GM23338 (cell line): ENCODE measurements at regions not wholly inside any gene's neighbourhood (a gene's known extent, or its start where the extent isn't known, plus 50 kb on each side); places are given as distances from the start of the nearest gene placed in this dataset.

ENCODE experiments used
- ATAC-seq: fragments of 200-7000 bp; cut with Tn5 transposase; 3 replicates; pipeline ENCODE4 v1.9.1; 2020
- DNase-seq: peaks from one replicate; pipeline ENCODE4 v3.0.0-alpha.2; 2015; ENCODE audit warnings: low spot score
- H2AFZ ChIP-seq: fragments of 200-600 bp; sonication (generic); 2 replicates; pipeline ENCODE4 v1.8.0; 2016; ENCODE audit warnings: antibody characterized with exemption, mild to moderate bottlenecking, moderate library complexity
- H3F3A ChIP-seq: fragments of 200-600 bp; sonication (generic); replicated peaks from 2 replicates; pipeline ENCODE4 v1.8.0; 2017; ENCODE audit warnings: antibody characterized with exemption, mixed run types, low read depth
- H3K27ac ChIP-seq: fragments of 200-600 bp; sonication (generic); 2 replicates; pipeline ENCODE4 v1.6.1; 2016; ENCODE audit warnings: low read depth
- H3K27me3 ChIP-seq: fragments of 200-600 bp; sonication (generic); 2 replicates; pipeline ENCODE4 v1.8.0; 2016; ENCODE audit warnings: mild to moderate bottlenecking, mixed run types, moderate library complexity; ENCODE audit not compliant: insufficient read depth
- H3K36me3 ChIP-seq: fragments of 200-600 bp; sonication (generic); 2 replicates; pipeline ENCODE4 v1.8.0; 2016; ENCODE audit warnings: mild to moderate bottlenecking; ENCODE audit not compliant: insufficient read depth
- H3K4me1 ChIP-seq: fragments of 200-600 bp; sonication (generic); 2 replicates; pipeline ENCODE4 v1.8.0; 2016; ENCODE audit warnings: mild to moderate bottlenecking, moderate library complexity; ENCODE audit not compliant: insufficient read depth
- H3K4me2 ChIP-seq: fragments of 200-600 bp; sonication (generic); 2 replicates; pipeline ENCODE4 v1.7.1; 2017; ENCODE audit warnings: mixed run types
- H3K4me3 ChIP-seq: fragments of 200-600 bp; sonication (generic); 2 replicates; pipeline ENCODE4 v1.6.1; 2016; ENCODE audit warnings: mixed run types
- H3K79me2 ChIP-seq: fragments of 200-600 bp; sonication (generic); replicated peaks from 2 replicates; pipeline ENCODE4 v1.8.0; 2017; ENCODE audit warnings: mild to moderate bottlenecking; ENCODE audit not compliant: insufficient read depth
- H3K9me2 ChIP-seq: fragments of 200-600 bp; sonication (generic); 2 replicates; pipeline ENCODE4 v1.8.0; 2017; ENCODE audit not compliant: insufficient read depth
- H4K20me1 ChIP-seq: fragments of 200-600 bp; sonication (generic); replicated peaks from 2 replicates; pipeline ENCODE4 v1.8.0; 2017; ENCODE audit warnings: mild to moderate bottlenecking; ENCODE audit not compliant: insufficient read depth
- H3K27ac Mint-ChIP-seq: 2 replicates; pipeline ENCODE4 v1.8.0; 2020; ENCODE audit warnings: inconsistent platforms, mild to moderate bottlenecking, moderate library complexity, mixed read lengths
- H3K27me3 Mint-ChIP-seq: 3 replicates; pipeline ENCODE4 v1.8.0; 2022; ENCODE audit warnings: low read depth, mild to moderate bottlenecking, moderate library complexity, mixed read lengths, inconsistent platforms; ENCODE audit not compliant: insufficient read depth, poor library complexity
- H3K36me3 Mint-ChIP-seq: 3 replicates; pipeline ENCODE4 v1.8.0; 2021; ENCODE audit warnings: low read depth, mild to moderate bottlenecking, inconsistent platforms, moderate library complexity, mixed read lengths
- H3K4me1 Mint-ChIP-seq: 3 replicates; pipeline ENCODE4 v1.8.0; 2020; ENCODE audit warnings: mild to moderate bottlenecking, inconsistent platforms, mixed read lengths
- H3K4me3 Mint-ChIP-seq: 3 replicates; pipeline ENCODE4 v1.8.0; 2021; ENCODE audit warnings: moderate library complexity, mild to moderate bottlenecking, inconsistent platforms, mixed read lengths
- H3K9me3 Mint-ChIP-seq: 3 replicates; pipeline ENCODE4 v1.8.0; 2020; ENCODE audit warnings: moderate library complexity, mild to moderate bottlenecking, inconsistent platforms, mixed read lengths
- CTCF ChIP-seq, 2 experiments: fragments of 200-600 bp in 1 of 2; sonication (generic) in 1 of 2; conservative IDR thresholded peaks; 2 replicates each; pipeline versions ENCODE4 v1.5.1 to v1.6.1; 2016 to 2017; ENCODE audit warnings: antibody characterized with exemption in 2 of 2, low read depth in 2 of 2, mild to moderate bottlenecking in 2 of 2, moderate library complexity in 1 of 2
- ETS1 ChIP-seq: IDR thresholded peaks from 2 replicates; pipeline ENCODE4 v1.6.1; 2016; ENCODE audit warnings: antibody characterized with exemption
- EZH2phosphoT487 ChIP-seq: fragments of 200-600 bp; sonication (generic); IDR thresholded peaks from one replicate; pipeline ENCODE4 v1.8.1; 2018; ENCODE audit warnings: antibody characterized with exemption; ENCODE audit not compliant: unreplicated experiment
- JUNB ChIP-seq: IDR thresholded peaks from one replicate; pipeline ENCODE4 v1.6.1; 2016; ENCODE audit warnings: antibody characterized with exemption; ENCODE audit not compliant: unreplicated experiment
- POLR2AphosphoS5 ChIP-seq: IDR thresholded peaks from 2 replicates; pipeline ENCODE4 v1.6.1; 2016; ENCODE audit warnings: antibody characterized with exemption, low read depth
- REST ChIP-seq: IDR thresholded peaks from one replicate; pipeline ENCODE4 v1.6.1; 2018; ENCODE audit warnings: antibody characterized with exemption; ENCODE audit not compliant: unreplicated experiment
- STAT1 ChIP-seq: IDR thresholded peaks from one replicate; pipeline ENCODE4 v1.6.1; 2016; ENCODE audit warnings: antibody characterized with exemption; ENCODE audit not compliant: unreplicated experiment
- ZNF114 ChIP-seq: fragments of 250-450 bp; sonication (Bioruptor Pico); IDR thresholded peaks from 2 replicates; pipeline ENCODE4 v1.5.0; 2020; ENCODE audit warnings: mild to moderate bottlenecking, moderate library complexity
- ZNF331 ChIP-seq: fragments of 250-450 bp; sonication (Bioruptor Pico); IDR thresholded peaks from 2 replicates; pipeline ENCODE4 v1.5.0; 2020; ENCODE audit warnings: low read depth, mild to moderate bottlenecking, moderate library complexity

GRCh38 chr18:66826211-66826610 is 222.3 kb upstream of the CDH19 start (continued):
- no peak for TF ChIP-seq EZH2phosphoT487
- no peak for TF ChIP-seq ZNF331 (CRISPR knock-in tag)
- TF ChIP-seq POLR2AphosphoS5 = no peak

- Mint-ChIP-seq H3K4me3 (no peak overlapping the region), H3K36me3 (no peaks in the 10 kb centered on the region), H3K9me3 (no peaks in the 10 kb centered on the region), H3K27ac (no peak overlapping the region), H3K27me3 (no peaks in the 10 kb centered on the region), H3K4me1 (no peaks in the 10 kb centered on the region)
- H3K79me2 ChIP-seq = no peaks in the 10 kb centered on the region
- DNase-seq = no peak
- no peak overlapping the region for H3K4me3 ChIP-seq
- H3K4me1 ChIP-seq = no peaks in the 10 kb centered on the region
- H3K27ac ChIP-seq = no peak overlapping the region
- H4K20me1 ChIP-seq = no peaks in the 10 kb centered on the region
- H3F3A ChIP-seq = no peaks in the 10 kb centered on the region
- H2AFZ ChIP-seq = no peak overlapping the region
- no peak overlapping the region for H3K4me2 ChIP-seq
- no peaks in the 10 kb centered on the region for H3K36me3 ChIP-seq
- ATAC-seq = no peak
- H3K27me3 ChIP-seq = no peaks in the 10 kb centered on the region
- TF ChIP-seq ETS1 = no peak
- TF ChIP-seq ZNF331 (CRISPR knock-in tag) = no peak
- no peak for TF ChIP-seq EZH2phosphoT487
- H3K9me2 ChIP-seq = no peaks in the 10 kb centered on the region
Observed at GRCh38 chr18:66825347-66825746, 221.5 kb upstream of the CDH19 start.

GRCh38 chr18:66819235-66819634 is 215.3 kb upstream of the CDH19 start:
- H3K27me3 ChIP-seq = no peaks in the 10 kb centered on the region
- TF ChIP-seq POLR2AphosphoS5 = no peak
- peak in 1 of 2 experiments; percentile 30; a peak in 1 of 4 replicates for TF ChIP-seq CTCF (conservative IDR thresholded peaks at IDR 0.05; ENCODE audit: low read depth in 2 of 2)
- no peak overlapping the region for H3K4me3 Mint-ChIP-seq
- no peaks in the 10 kb centered on the region for H3K9me3 Mint-ChIP-seq
- no peaks in the 10 kb centered on the region for H3F3A ChIP-seq
- no peaks in the 10 kb centered on the region for H4K20me1 ChIP-seq
- no peak overlapping the region for H3K27ac Mint-ChIP-seq
- no peak for DNase-seq
- no peaks in the 10 kb centered on the region for H3K79me2 ChIP-seq
- H2AFZ ChIP-seq = no peak overlapping the region
- no peak overlapping the region for H3K4me2 ChIP-seq
- no peaks in the 10 kb centered on the region for H3K27me3 Mint-ChIP-seq
- H3K27ac ChIP-seq = no peak overlapping the region
- H3K36me3 ChIP-seq = no peaks in the 10 kb centered on the region
- ATAC-seq = no peak
- no peak overlapping the region for H3K4me3 ChIP-seq
- no peaks in the 10 kb centered on the region for H3K4me1 ChIP-seq
- H3K36me3 Mint-ChIP-seq = no peaks in the 10 kb centered on the region
- H3K9me2 ChIP-seq = no peaks in the 10 kb centered on the region
- peaks cover 7% of the 10 kb centered on the region; the same call in 1 of the 3 replicates for H3K4me1 Mint-ChIP-seq

- H3K9me3 Mint-ChIP-seq = no peaks in the 10 kb centered on the region
- no peaks in the 10 kb centered on the region for H3F3A ChIP-seq
- no peaks in the 10 kb centered on the region for H3K9me2 ChIP-seq
- H3K27ac ChIP-seq = no peak overlapping the region
- no peak overlapping the region for H3K4me2 ChIP-seq
- H3K4me3 ChIP-seq = no peak overlapping the region
- H3K27me3 Mint-ChIP-seq = no peaks in the 10 kb centered on the region
- no peaks in the 10 kb centered on the region for H3K36me3 Mint-ChIP-seq
- no peaks in the 10 kb centered on the region for H4K20me1 ChIP-seq
- H3K4me1 ChIP-seq = no peaks in the 10 kb centered on the region
- no peaks in the 10 kb centered on the region for H3K36me3 ChIP-seq
- H3K4me3 Mint-ChIP-seq = no peak overlapping the region
- no peaks in the 10 kb centered on the region for H3K27me3 ChIP-seq
- H3K4me1 Mint-ChIP-seq = peaks cover 7% of the 10 kb centered on the region; the same call in 1 of the 3 replicates
- no peak for ATAC-seq
- DNase-seq = no peak
- H3K27ac Mint-ChIP-seq = no peak overlapping the region
- no peak overlapping the region for H2AFZ ChIP-seq
- no peaks in the 10 kb centered on the region for H3K79me2 ChIP-seq
- TF ChIP-seq JUNB (no peak), REST (no peak), EZH2phosphoT487 (no peak), STAT1 (no peak), ZNF114 (CRISPR knock-in tag) (no peak), CTCF (conservative IDR thresholded peaks at IDR 0.05; ENCODE audit: low read depth in 2 of 2) (no peak)
Observed at GRCh38 chr18:66813138-66813537, 209.2 kb upstream of the CDH19 start.
